ENCODE measurements at regions not wholly inside any gene's neighbourhood (a gene's known extent, or its start where the extent isn't known, plus 50 kb on each side); places are given as distances from the start of the nearest gene placed in this dataset.

DNA sequence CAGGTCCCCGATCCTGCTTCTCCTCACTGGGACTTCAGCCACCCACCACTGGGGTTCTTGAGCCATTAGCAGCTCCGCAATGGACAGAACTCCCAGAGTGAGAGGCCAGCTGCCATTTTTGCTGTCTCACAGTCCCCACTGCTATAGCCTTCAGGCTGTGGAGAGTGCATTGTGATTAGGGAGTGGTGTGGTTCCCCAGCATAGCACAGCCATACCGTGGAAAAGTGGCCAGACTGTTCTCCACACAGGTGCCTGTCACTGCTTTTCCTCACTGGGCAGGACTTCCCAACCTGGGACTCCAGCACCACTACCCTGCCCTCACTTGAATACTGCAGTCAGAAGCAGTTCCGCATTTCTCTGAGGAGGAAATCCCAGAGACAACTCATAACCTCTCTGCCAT lies 270.3 kb upstream of the DCBLD2 start:
- TF ChIP-seq, protein P1, sequence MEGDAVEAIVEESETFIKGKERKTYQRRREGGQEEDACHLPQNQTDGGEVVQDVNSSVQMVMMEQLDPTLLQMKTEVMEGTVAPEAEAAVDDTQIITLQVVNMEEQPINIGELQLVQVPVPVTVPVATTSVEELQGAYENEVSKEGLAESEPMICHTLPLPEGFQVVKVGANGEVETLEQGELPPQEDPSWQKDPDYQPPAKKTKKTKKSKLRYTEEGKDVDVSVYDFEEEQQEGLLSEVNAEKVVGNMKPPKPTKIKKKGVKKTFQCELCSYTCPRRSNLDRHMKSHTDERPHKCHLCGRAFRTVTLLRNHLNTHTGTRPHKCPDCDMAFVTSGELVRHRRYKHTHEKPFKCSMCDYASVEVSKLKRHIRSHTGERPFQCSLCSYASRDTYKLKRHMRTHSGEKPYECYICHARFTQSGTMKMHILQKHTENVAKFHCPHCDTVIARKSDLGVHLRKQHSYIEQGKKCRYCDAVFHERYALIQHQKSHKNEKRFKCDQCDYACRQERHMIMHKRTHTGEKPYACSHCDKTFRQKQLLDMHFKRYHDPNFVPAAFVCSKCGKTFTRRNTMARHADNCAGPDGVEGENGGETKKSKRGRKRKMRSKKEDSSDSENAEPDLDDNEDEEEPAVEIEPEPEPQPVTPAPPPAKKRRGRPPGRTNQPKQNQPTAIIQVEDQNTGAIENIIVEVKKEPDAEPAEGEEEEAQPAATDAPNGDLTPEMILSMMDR (conservative IDR thresholded peaks at IDR 0.05; ENCODE audit: low read length) = no peak
- no peak for TF ChIP-seq EZH2phosphoT487 (IDR thresholded peaks at IDR 0.05; ENCODE audit: borderline replicate concordance, low read depth, low read length)
